ENCODE measurements at regions not wholly inside any gene's neighbourhood (a gene's known extent, or its start where the extent isn't known, plus 50 kb on each side); places are given as distances from the start of the nearest gene placed in this dataset.

DNA sequence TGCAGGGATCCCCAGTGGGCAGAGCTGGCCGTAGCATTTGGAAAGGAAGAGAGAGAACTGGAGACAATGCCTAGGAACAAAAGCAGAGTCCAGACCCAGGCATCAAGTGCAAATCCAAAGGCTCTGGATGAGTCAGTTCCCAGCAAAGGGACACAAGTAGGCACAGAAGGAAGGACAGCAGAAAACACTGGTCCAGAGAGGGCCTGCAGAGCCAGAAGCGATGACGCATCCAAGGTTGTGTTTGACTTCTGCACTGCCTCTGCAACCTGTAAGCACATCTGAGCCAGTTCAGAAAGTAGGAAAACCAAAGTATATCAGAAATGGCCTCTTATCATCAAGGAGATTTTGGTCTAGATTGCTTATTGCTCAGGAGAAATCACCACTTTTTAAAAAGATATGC lies 604.5 kb downstream of the FGF9 start:
- intact Hi-C loops (cut with micrococcal nuclease): loop anchor here (5.0 kb wide), 2 partner anchors 258 to 363 kb away; no protein-coding TSS in a partner anchor

GRCh38 chr13:22276616-22277015 lies 605.7 kb downstream of the FGF9 start:
- intact Hi-C loops (cut with micrococcal nuclease): loop anchor here (5.0 kb wide), 2 partner anchors 259 to 364 kb away; no protein-coding TSS in a partner anchor

DNA sequence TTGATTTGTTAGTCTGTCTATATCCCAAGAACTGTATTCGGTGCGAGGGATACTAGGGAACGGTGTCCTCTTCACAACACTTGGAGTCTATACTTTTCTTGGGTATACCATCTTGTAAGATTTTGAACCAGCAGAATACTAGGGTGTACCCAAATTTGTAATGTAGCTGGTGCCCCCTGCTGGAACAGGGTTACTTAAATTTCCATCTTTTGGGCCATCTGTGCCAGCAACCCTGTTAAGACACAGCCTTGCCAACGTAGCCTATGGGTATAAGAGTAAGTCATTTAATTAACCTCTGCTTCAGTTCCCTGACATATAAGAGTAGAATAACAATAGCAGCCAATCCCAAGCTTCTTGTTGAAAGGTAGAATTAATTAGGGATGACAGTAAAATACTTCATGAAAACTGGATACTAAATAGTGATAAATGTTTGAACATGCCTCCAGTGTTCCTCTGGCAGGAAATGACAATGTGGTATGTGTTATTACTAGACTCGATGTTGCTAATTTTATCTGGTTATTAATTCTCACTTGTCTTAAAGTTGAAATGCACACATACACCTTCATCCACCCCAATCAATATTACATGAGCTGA lies 607.6 kb downstream of the FGF9 start:
- intact Hi-C loops (cut with micrococcal nuclease): loop anchor here (1.0 to 5.0 kb wide), 5 partner anchors 216 to 640 kb away; no protein-coding TSS in a partner anchor

- intact Hi-C loops (cut with micrococcal nuclease): loop anchor here (5.0 kb wide), 1 partner anchor 54 kb away; no protein-coding TSS in a partner anchor
These were observed 615.0 kb downstream of the FGF9 start for GRCh38 chr13:22285867-22286266.

DNA sequence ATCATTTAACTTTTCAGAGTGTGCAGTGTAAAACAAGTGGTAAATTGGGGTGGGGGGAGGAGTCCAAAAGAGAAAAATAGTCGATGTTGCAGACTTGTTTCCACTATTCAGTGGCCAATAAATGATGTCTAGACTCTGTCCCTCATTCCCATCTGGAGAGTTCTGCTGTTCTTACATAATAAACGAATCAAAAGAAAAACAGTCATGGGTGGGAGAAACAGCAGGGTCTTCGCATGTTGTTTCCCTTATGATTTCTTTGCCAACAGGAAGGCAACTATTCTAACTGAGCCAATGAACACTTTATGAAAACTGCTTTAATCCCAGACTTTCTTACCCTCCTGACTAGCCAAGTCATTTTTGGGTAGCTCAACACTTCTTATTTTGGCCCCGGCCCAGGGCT lies 615.5 kb downstream of the FGF9 start:
- intact Hi-C loops (cut with micrococcal nuclease): loop anchor here (5.0 kb wide), 1 partner anchor 54 kb away; no protein-coding TSS in a partner anchor

- intact Hi-C loops (cut with micrococcal nuclease): loop anchor here (5.0 kb wide), 1 partner anchor 55 kb away; no protein-coding TSS in a partner anchor
These were observed 616.6 kb downstream of the FGF9 start for GRCh38 chr13:22287343-22287920.

DNA sequence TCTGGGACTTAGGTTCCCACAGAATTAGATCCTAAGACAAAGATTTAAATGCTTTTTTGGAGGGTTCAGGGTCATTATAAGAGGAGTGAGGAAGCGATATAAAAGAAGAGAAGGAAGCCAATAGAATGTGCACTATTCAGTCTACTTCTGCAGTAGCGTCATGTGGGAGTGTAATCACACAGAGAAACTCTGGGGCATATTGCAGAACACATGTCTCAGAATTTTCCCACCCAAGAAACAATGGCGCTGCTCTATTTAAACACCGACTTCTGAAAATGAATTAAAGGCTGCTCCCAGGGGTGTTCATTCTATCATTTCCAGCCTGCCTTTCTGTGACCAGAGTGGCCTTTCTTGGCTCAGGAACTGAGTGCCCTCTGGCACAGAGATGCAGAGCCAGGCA lies 617.6 kb downstream of the FGF9 start:
- intact Hi-C loops (cut with micrococcal nuclease): loop anchor here (5.0 kb wide), 1 partner anchor 56 kb away; no protein-coding TSS in a partner anchor

DNA sequence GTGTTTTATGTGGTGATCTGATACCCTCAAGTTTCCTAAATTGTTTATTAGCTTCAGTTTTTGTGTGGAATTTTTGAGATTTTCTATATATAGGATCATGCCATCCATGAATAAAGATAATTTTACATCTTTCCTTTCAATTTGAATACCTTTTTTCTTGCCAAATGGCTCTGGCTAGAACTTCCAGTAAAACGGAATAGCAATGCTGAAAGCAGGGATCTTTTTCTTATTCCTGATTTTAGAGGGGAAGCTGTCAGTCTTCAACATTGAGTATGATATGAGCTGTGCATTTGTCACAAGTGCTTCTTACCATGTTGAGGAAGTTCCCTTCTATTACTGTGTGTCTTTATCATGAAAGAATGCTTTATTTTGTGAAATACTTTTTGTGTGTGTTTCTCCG lies 618.8 kb downstream of the FGF9 start:
- intact Hi-C loops (cut with micrococcal nuclease): loop anchor here (5.0 kb wide), 1 partner anchor 57 kb away; no protein-coding TSS in a partner anchor

GRCh38 chr13:22298530-22298929 lies 627.7 kb downstream of the FGF9 start:
- intact Hi-C loops (cut with micrococcal nuclease): no loop called here

DNA sequence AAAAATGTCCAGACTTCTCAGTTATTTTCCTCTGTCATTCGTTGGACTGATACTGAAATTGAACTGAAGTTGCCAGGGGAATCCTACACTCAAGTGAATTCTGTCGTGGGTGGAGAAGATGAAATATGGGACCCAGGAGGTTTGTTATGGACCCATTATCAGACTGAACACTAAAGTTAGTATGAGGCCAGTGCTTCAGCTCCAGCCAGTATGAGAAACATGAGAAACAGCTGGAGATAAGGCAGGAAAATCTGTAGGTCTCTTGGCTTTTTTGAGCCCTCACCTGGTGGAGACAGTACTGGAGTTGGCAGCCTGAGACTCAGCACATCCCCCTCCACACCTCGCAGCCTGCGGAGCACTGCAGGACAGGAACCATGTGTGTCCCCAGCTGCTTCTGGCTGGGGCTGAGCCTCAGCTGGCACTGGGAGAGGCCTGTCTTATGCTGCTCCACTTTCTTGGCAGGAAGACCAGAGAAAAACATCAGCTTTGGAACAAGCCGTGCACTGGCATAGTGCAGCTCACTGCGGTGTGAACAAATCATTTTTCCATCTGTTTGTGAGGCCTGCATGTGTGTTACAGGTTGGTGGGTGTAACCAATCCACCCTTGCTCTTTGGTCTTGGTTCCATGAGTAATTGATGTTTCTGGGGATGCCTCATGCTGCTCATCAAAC lies 641.0 kb downstream of the FGF9 start:
- intact Hi-C loops (cut with micrococcal nuclease): no loop called here

- intact Hi-C loops (cut with micrococcal nuclease): no loop called here
These were observed 641.5 kb downstream of the FGF9 start for GRCh38 chr13:22312405-22312803.

DNA sequence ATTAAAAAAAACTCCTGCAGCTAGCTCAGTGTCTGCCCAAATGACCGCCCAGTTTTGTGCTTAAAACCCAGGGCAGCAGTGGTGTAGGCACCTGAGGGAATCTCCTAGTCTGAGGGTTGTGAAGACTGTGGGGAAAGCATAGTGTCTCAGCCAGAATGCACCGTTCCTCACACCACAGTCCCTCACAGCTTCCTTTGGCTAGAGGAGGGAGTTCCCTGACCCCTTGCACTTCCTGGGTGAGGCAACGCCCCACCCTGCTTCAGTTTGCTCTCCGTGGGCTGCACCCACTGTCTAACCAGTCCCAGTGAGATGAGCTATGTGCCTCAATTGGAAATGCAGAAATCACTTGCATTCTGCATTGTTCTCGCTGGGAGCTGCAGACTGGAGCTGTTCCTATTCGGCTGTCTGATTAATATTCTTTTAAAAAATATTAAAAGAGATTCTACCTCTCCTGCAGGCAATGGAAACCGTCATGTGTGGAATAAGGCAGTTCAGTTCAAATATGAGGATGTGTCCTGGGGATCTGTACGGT lies 645.7 kb downstream of the FGF9 start:
- intact Hi-C loops (cut with micrococcal nuclease): no loop called here

- intact Hi-C loops (cut with micrococcal nuclease): no loop called here
These were observed 650.1 kb downstream of the FGF9 start for GRCh38 chr13:22320991-22321390.

DNA sequence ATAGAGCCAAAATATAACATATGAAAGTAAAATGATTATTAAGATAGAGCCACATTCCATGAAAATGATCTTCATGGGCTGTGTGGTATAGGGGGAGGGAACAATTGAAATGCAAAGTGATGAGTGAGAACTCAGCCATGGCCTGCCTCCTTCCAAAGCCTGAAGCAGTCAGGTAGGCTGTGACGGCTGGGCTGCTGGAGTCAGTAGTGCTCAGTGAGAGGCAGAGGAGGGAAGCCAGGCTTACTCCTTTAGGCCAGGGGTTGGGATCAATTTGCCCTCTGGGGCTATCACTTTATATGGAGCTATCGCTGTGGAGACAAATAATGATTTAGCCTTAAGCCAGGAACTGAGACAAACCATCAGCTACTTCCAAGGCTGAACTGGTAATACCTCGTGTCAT lies 654.9 kb downstream of the FGF9 start:
- intact Hi-C loops (cut with micrococcal nuclease): no loop called here

DNA sequence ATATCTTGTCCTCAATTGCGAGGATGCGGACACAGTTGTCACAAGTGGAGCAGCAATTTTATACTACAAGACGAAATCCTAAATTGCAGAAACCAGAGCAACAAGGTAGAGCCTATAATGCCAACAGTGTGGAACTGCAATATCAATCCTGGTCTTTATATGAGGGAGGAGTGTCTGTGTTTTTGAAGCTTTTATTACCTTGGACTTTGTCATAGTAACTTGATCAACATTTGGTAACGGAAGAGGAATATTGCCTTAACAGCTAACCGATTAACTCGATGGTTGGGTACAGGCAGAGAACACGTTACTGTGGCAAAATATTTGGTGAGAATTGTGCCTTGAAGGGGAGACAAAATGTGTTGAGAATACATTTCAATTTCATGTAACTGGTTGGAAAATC lies 661.5 kb downstream of the FGF9 start:
- intact Hi-C loops (cut with micrococcal nuclease): no loop called here

DNA sequence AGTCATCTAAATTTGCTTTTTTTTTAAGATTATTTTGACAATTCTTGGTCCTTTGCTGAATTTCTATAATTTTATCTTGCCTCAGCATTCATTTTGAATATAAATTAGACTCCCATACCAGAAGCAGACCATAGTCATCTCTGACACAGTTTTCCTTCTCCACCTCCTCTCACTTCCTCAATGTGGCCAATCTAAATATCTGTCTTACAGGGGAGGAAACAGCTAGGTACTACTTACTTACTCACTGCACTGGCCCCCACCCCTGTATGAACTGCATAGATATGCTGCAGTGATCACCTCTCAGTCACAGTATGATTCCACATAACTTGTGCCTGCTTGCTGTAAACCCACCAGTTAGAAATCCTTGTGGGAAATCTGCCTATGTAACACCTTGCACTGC lies 665.6 kb downstream of the FGF9 start:
- intact Hi-C loops (cut with micrococcal nuclease): no loop called here

DNA sequence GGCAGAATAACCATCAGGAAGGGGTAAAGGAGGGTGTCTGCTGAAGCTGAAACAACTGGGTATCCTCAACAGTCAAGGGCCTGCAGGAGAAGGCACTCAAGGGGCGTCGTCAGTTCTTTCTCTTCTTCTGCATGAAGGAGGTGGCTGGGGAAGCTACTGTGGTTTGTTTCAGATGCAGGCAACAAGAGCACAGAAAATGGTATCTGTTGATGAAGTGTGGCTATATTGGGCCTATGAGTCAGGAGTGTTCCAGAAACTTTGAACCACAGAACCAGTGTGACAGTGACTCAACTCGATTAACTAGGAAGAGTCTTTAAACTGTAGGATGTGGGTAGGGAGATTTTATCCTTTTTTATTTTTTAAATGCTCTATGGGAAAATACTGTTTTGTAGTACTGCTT lies 686.3 kb downstream of the FGF9 start:
- intact Hi-C loops (cut with micrococcal nuclease): no loop called here

GRCh38 chr13:22369090-22369489 lies 698.2 kb downstream of the FGF9 start:
- intact Hi-C loops (cut with micrococcal nuclease): no loop called here

- intact Hi-C loops (cut with micrococcal nuclease): no loop called here
These were observed 699.0 kb downstream of the FGF9 start for GRCh38 chr13:22369840-22370239.

DNA sequence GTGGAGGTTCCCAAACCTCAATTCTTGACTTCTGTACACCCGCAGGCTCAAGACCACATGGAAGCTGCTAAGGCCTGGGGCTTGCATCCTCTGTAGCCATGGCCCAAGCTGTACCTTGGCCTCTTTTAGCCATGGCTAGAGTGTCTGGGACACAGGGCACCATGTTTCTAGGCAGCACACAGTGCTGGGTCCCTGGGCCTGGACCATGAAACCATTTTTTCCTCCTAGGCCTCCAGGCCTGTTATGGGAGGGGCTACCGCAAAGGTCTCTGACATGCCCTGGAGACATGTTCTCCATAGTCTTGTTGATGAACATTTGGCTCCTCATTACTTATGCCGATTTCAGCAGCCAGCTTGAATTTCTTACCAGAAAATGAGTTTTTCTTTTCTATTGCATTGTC lies 701.4 kb downstream of the FGF9 start:
- intact Hi-C loops (cut with micrococcal nuclease): no loop called here

- intact Hi-C loops (cut with micrococcal nuclease): no loop called here
These were observed 704.3 kb downstream of the FGF9 start for GRCh38 chr13:22375151-22375550.

GRCh38 chr13:22387899-22388298 lies 717.0 kb downstream of the FGF9 start:
- intact Hi-C loops (cut with micrococcal nuclease): no loop called here
